HT-29 (cell line): ENCODE measurements at regions not wholly inside any gene's neighbourhood (a gene's known extent, or its start where the extent isn't known, plus 50 kb on each side); places are given as distances from the start of the nearest gene placed in this dataset.

Source experiments
- DNase-seq: peaks from one replicate; pipeline ENCODE4 v3.0.0-alpha.2; 2015; ENCODE audit warnings: low spot score

GRCh38 chr5:138665261-138665660 lies 88.0 kb upstream of the CTNNA1 start:
- no peak for DNase-seq

- no peak for DNase-seq
Measured at GRCh38 chr5:138664276-138664943, 88.8 kb upstream of the CTNNA1 start.

- DNase-seq: no peak
Measured at GRCh38 chr5:138663561-138663960, 88.4 kb upstream of the HSPA9 start.

DNA sequence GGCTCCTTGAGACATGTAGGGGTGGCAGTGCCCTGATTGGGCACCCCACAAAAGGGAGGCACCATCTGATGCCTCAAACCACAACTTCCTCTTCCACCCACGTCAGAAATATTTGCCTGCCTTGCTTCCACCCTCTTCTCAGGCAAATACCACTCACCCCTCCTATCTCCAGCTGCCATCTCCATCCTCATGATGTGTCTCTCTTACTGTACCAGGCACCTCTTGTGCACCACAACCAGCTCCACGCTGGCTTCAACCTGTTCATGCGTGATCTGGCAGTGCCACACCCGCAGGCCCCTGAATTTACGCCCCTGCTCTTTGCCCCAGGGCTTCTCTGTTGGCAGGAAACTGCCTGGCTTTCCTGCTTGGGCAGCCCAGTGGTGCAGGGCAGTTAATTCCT lies 87.8 kb upstream of the HSPA9 start:
- no peak for DNase-seq

DNA sequence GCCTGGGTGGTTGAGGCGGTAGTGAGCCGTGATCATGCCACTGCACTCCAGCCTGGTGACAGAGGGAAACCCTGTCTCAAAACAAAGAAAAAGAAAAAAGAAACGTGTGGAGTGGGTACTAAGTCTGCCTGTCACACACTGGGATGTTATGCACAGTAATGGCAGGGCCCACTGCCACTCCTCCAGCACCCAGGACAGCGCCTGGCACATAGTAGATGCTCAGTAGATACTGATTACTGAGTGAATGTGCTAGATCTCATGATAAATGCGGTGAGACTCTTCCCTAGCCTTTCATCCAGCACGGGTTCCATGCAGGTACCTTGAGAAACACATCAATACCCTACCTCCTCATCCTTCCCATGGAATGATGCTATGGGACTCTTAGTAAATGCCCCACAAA lies 87.4 kb upstream of the HSPA9 start:
- no peak for DNase-seq

DNA sequence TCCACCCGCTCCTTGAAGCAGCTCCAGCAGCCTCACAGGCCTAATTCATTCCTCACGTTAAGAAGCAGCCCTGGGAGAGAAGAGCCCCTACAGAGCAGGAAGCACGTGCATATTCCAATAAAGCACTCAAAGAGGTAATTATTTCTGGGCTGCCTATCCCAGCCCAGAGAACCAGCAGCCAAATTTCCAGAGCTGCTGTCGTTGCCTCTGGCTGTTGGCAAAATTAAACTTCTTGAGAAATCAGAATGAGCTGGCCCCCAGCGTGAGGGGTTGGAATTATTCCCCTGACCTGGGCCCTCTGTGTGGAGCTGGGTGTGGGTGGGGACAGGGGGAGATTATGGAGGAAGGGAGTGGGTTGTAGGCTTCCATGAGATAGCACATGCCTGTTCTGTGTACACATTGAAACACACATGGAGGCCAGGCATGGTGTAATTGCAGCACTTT lies 86.8 kb upstream of the HSPA9 start:
- DNase-seq: no peak

GRCh38 chr5:138661291-138661960 lies 86.2 kb upstream of the HSPA9 start:
- DNase-seq: no peak

- no peak for DNase-seq
Measured at GRCh38 chr5:138660051-138660572, 84.9 kb upstream of the HSPA9 start.

DNA sequence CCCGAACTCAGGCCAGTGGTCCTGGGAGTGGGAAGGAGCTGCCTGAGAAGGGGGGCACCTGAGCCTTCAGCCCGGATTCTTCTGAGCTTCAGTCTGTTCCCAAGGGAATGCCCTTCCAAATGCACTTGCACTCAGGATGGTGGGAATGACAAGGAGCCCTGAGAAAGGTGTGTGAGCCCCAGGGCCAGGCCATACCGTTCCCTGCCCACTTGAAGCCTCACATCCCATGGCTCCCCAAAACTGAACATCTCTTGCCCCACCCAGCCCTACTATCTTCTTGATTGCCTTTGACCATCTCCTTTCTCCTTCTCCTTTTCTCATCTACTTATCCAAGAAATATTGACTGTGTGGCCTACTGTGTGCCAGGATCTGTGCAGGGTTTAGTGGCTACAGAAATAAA lies 84.4 kb upstream of the HSPA9 start:
- DNase-seq: no peak

GRCh38 chr5:138659121-138659520 lies 83.9 kb upstream of the HSPA9 start:
- DNase-seq: no peak

GRCh38 chr5:138658676-138659075 lies 83.5 kb upstream of the HSPA9 start:
- DNase-seq: no peak

- DNase-seq: no peak
Measured at GRCh38 chr5:138657360-138657759, 82.2 kb upstream of the HSPA9 start.

- no peak for DNase-seq
Measured at GRCh38 chr5:138656916-138657315, 81.7 kb upstream of the HSPA9 start.

DNA sequence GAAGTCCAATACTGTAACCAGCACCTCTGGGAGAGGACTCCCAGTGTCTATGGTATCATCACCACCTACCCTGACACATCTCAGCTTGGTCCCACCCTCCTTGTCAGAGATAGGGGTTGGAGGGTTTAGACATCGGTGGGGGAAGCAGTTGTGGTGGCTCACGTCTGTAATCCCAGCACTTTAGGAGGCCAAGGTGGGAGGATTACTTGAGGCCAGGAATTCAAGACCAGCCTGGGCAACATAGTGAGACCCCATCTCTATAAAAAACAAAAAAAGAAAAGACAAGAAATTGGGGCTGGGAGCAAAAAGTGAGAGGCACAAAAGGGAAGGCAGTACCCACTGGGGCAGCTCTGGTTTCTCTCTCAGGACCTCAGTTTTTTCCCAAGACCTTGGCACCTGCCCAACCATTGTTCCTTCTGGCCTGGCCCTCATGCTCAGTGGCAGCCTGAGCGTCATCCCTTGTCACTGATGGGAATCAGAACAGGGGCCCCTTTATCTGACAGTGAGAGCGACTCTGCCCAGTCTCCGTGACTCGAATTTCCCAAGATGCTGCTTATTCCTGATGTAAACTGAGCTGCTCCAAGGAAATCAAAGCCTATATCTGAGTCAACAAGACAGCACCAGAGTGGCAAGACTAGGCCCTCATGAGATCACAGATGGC lies 80.5 kb upstream of the HSPA9 start:
- no peak for DNase-seq

DNA sequence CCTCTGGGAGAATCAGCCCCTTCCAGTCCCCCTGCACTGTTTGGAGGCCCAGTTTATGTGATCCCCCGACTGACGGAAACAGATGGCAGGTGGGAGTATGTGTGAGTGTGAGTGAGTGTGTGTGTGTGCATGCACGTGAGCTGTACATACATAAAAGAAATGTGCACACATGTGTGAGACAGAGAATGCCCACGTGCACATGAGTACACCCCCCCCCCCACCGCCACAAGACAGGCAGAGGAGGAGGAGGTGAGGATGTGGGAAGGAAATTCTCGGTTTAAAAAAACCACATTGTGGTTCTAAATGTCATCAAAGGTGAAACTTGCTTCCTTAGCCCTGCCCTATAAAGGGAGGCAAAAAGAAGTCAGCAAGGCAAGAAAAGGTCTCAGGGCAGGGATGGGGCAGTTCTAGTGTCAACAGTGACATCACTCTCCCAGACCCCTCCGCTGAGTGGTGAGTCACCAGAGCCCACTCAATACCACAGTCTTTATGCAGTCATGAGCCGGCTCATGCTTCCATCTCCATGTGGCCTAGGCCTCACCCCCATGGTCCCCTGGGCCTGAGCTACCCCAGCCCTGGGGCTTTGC lies 79.2 kb upstream of the HSPA9 start:
- DNase-seq: no peak

- DNase-seq: peak; percentile 33
Measured at GRCh38 chr5:138653502-138653901, 78.3 kb upstream of the HSPA9 start.

DNA sequence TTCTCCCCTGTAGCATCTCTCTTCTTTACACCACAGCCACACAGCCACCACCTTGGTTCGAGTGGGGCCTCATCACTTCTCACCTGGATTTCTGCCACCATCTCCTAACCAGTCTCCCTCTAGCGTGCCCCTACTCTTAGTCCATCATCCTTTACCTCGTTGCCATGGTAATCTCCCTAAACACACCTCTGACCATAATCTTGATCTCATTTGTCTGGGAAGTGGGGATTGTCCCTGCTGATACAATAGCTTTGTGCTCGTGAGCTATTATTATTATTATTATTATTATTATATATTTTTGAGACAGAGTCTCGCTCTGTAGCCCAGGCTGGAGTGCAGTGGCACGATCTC lies 76.5 kb upstream of the HSPA9 start:
- no peak for DNase-seq

DNA sequence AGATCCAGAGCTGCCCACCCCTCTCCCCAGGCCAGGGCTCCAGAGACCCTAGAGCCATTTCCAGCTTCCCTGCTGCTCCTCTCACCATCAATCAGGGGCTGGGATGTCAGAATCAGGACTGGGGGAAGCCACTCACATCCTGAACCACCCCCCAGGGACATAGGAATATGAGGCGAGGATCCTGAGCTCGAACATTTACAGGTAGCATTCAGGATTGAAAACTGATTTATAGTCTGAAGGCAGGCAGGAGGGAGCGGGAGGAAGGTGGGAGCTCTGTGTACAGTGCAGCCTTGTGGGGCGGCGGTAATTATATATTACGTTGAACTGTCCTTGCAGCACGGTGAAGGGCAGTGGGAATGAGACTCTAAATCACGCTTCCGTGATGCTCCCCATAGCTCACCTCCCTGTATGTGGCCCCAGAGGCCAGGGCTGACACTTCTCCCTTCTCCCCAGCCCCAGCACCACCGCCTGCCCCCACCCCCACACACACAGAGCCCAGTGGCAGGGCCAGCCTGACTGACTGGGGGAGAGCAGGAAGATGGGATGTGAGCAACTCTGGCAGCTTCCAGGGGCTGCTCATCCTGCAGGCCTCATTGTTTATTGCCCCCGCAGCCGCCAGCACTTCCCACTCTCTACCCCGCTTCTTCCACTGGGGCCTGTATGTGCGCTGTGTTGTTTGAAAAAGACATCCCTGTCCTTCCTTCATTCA lies 76.0 kb upstream of the HSPA9 start:
- DNase-seq: no peak

- DNase-seq: no peak
Measured at GRCh38 chr5:138650196-138650595, 75.0 kb upstream of the HSPA9 start.

DNA sequence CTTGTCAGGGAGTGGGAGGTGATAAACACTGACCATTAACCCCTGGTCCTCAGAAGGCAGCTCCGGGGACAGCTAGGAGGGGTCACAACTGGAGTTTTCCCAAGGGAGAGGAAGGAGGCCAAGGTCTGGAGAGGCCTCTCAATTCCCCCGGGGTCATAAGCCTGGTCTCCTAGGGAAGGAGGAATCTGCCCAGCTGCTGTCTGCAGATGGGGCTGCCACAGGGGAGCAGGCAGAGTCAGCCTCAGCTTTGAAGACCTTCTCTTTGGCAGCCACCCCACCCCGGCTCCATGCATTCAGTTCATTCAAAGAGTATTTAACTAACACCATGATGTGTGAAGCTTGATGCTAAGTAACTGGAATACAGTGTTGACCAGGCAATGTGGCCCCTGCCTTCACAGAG lies 74.6 kb upstream of the HSPA9 start:
- no peak for DNase-seq

- no peak for DNase-seq
Measured at GRCh38 chr5:138649316-138649720, 74.1 kb upstream of the HSPA9 start.

GRCh38 chr5:138648841-138649240 lies 73.6 kb upstream of the HSPA9 start:
- no peak for DNase-seq
